ENCODE measurements at regions not wholly inside any gene's neighbourhood (a gene's known extent, or its start where the extent isn't known, plus 50 kb on each side); places are given as distances from the start of the nearest gene placed in this dataset.

DNA sequence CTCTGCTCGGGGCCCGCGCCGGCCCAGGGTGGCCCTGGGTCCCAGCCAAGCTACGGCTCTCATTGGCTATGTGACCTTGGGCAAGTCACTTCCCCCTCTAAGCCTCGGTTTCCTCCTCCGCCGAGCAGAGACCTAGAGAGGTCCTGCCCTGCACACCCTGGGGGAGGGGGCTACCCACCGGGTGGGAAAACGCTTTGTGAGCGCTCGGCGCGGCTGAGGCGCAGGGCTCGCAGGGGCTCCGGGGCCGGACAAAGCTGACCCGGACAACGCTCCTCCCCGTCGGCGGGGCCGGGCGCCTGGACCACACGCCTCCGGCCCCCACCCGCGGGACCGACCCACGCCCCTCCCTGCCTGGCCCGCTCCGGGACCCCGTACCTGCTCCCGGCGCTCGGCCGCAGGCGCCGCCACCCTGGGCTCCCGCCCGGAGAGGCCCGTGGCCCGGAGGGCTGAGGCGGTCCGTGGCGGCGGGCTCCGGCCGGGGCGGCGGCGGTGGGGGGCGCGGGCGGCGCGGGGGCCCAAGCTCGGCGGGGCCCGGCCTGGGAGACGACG lies 85.7 kb upstream of the MELK start:
- TF ChIP-seq SIN3A (IDR thresholded peaks at IDR 0.05; ENCODE audit: borderline replicate concordance, insufficient read depth, low read length): no peak
- no peak for TF ChIP-seq TAF1 (IDR thresholded peaks at IDR 0.05; ENCODE audit: borderline replicate concordance, insufficient read depth, low read length)
- TF ChIP-seq, protein P1, sequence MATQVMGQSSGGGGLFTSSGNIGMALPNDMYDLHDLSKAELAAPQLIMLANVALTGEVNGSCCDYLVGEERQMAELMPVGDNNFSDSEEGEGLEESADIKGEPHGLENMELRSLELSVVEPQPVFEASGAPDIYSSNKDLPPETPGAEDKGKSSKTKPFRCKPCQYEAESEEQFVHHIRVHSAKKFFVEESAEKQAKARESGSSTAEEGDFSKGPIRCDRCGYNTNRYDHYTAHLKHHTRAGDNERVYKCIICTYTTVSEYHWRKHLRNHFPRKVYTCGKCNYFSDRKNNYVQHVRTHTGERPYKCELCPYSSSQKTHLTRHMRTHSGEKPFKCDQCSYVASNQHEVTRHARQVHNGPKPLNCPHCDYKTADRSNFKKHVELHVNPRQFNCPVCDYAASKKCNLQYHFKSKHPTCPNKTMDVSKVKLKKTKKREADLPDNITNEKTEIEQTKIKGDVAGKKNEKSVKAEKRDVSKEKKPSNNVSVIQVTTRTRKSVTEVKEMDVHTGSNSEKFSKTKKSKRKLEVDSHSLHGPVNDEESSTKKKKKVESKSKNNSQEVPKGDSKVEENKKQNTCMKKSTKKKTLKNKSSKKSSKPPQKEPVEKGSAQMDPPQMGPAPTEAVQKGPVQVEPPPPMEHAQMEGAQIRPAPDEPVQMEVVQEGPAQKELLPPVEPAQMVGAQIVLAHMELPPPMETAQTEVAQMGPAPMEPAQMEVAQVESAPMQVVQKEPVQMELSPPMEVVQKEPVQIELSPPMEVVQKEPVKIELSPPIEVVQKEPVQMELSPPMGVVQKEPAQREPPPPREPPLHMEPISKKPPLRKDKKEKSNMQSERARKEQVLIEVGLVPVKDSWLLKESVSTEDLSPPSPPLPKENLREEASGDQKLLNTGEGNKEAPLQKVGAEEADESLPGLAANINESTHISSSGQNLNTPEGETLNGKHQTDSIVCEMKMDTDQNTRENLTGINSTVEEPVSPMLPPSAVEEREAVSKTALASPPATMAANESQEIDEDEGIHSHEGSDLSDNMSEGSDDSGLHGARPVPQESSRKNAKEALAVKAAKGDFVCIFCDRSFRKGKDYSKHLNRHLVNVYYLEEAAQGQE (IDR thresholded peaks at IDR 0.05; ENCODE audit: insufficient read depth in 1 of 2, low read depth in 2 of 2, low read length in 2 of 2): no peak
- no peak for TF ChIP-seq POLR2AphosphoS5 (IDR thresholded peaks at IDR 0.05; ENCODE audit: low read depth, low read length)
- TF ChIP-seq FOXP2 (optimal IDR thresholded peaks at IDR 0.05; ENCODE audit: borderline replicate concordance, extremely low read depth, extremely low read length, insufficient read depth): no peak

Measured in PFSK-1 (cell line).